ENCODE measurements at regions not wholly inside any gene's neighbourhood (a gene's known extent, or its start where the extent isn't known, plus 50 kb on each side); places are given as distances from the start of the nearest gene placed in this dataset.

DNA sequence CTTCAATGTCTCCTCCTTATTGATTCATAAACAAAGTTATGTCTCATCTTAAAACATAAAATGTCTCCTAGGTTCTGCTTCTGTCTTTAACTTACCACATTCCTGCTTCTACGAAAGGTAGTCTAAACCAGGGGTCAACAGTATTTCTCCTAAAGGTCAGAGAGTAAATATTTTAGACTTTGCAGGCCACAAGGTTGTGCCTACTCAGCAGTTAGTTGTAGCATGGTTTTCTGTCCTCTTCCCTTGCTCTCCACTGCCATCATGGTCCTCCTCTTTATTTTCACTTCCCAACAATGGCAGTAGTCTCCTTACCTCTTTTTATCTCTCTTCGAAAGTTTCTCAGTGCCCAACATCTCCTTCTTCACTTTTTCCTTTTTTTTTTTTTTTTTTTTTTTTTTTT lies 68.3 kb upstream of the LRP1B start:
- no peak overlapping the region for H3K4me3 ChIP-seq
- H3K36me3 ChIP-seq (replicated peaks), result no peaks in the 10 kb centered on the region
- no peaks in the 10 kb centered on the region for H3K9me3 ChIP-seq
- H3K27me3 ChIP-seq (ENCODE audit: low read depth), result no peaks in the 10 kb centered on the region
- no peak for DNase-seq (ENCODE audit: low spot score in 2 of 2)
- H3K4me1 ChIP-seq, result no peaks in the 10 kb centered on the region
- in situ Hi-C loops (cut with MboI; ENCODE audit: low sequenced_read_pairs), result no loop called here

GRCh38 chr2:142190805-142191204 lies 60.0 kb upstream of the LRP1B start:
- Histone ChIP-seq H3K27me3 (ENCODE audit: low read depth) (no peaks in the 10 kb centered on the region), H3K9me3 (no peaks in the 10 kb centered on the region), H3K4me1 (no peaks in the 10 kb centered on the region), H3K36me3 (replicated peaks) (no peaks in the 10 kb centered on the region), H3K4me3 (no peak overlapping the region)
- in situ Hi-C loops (cut with MboI; ENCODE audit: low sequenced_read_pairs), result no loop called here
- DNase-seq (ENCODE audit: low spot score in 2 of 2), result no peak

DNA sequence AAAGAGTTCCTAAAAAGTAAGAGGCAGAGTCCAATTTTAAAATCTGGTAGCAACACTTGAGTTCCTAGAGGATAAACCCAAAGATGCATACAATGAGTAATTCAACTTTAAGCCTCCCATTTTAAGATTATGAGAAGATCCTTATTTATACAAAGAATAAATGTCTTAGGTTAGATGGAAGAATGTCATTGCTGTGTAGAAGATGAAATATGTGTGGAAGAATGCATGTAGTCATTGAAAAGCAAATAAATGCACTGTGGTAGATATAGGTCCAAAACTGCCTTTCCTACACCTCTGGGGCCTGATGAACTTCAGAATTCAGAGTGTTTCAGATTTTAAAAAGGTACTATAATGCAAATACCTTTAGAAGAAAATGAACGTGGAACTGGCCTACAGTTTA lies 58.7 kb upstream of the LRP1B start:
- H3K36me3 ChIP-seq (replicated peaks), result no peaks in the 10 kb centered on the region
- no peak overlapping the region for H3K4me3 ChIP-seq
- no peaks in the 10 kb centered on the region for H3K27me3 ChIP-seq (ENCODE audit: low read depth)
- no peaks in the 10 kb centered on the region for H3K9me3 ChIP-seq
- no peak for DNase-seq (ENCODE audit: low spot score in 2 of 2)
- in situ Hi-C loops (cut with MboI; ENCODE audit: low sequenced_read_pairs), result no loop called here
- no peaks in the 10 kb centered on the region for H3K4me1 ChIP-seq

- no peaks in the 10 kb centered on the region for H3K27me3 ChIP-seq (ENCODE audit: low read depth)
- DNase-seq (ENCODE audit: low spot score in 2 of 2), result no peak
- in situ Hi-C loops (cut with MboI; ENCODE audit: low sequenced_read_pairs), result no loop called here
- no peaks in the 10 kb centered on the region for H3K36me3 ChIP-seq (replicated peaks)
- H3K9me3 ChIP-seq, result no peaks in the 10 kb centered on the region
- H3K4me3 ChIP-seq, result no peak overlapping the region
- H3K4me1 ChIP-seq, result no peaks in the 10 kb centered on the region
These were observed 57.7 kb upstream of the LRP1B start for GRCh38 chr2:142188562-142188961.

DNA sequence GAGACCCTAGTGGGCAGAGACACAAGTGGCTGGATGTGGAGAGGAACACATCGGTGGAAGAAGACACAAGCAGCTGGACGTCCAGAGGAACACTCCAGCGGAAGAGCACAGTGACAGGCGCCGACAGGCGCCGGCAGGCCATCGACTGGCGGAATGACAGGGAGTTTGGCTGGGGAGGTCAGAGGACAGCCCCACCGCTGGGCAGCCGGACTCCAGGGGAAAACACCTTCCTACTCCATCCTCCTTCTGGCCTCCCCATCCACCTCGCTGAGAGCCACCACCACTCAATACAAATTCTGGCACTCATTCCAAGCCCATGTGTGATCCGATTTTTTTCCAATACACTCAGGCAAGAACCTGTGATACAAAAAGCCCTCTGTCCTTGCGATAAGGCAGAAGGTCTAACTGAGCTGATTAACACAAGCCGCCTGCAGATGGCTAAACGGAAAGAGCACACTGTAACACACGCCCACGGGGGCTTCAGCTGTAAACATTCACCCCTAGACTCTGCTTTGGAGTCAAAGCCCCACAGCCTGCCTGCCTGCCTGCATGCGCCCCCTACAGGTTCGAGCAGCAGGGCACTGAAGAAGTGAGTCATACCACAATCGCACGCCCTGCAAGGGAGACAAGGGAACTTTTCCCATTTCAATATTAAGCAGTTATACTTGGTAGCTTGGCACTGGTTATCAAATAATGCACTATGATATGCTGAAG lies 50.2 kb upstream of the LRP1B start:
- no peak overlapping the region for H3K4me3 ChIP-seq
- peak; percentile 28 to 77 for DNase-seq (ENCODE audit: low spot score in 2 of 2)
- in situ Hi-C loops (cut with MboI; ENCODE audit: low sequenced_read_pairs), result no loop called here
- peaks cover 11% of the 10 kb centered on the region for H3K4me1 ChIP-seq
- no peaks in the 10 kb centered on the region for H3K36me3 ChIP-seq (replicated peaks)
- H3K27me3 ChIP-seq (ENCODE audit: low read depth), result no peaks in the 10 kb centered on the region
- H3K9me3 ChIP-seq, result no peaks in the 10 kb centered on the region

Measured in HAP-1 (cell line).